ENCODE measurements at regions not wholly inside any gene's neighbourhood (a gene's known extent, or its start where the extent isn't known, plus 50 kb on each side); places are given as distances from the start of the nearest gene placed in this dataset.

DNA sequence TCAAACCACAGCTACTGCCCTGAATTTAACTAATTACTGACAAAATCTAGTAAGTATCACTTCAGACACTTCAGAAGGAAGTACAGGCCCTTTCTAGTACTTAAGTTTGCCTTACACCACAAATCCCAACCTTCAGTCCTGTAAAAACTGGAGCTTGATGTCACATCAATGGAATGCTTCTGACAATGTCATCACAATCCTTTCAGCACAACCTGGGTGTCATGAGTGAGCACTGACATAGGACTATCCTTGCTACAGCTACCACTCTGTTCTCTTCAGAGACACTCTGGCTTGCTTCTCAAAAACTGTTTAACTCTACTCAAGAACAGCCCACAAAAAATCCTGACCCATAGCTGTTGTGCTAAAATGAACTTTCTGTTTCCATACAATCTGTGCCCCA lies 108.2 kb downstream of the RRM1 start:
- H3K4me1 ChIP-seq: peaks cover 0 to 4% of the 10 kb centered on the region in 2 donors
- H3K36me3 ChIP-seq: no peaks in the 10 kb centered on the region
- no peak for TF ChIP-seq CTCF (IDR thresholded peaks at IDR 0.05)
- no peaks in the 10 kb centered on the region for H3K9me3 ChIP-seq
- H3K4me3 ChIP-seq: no peak overlapping the region
- H3K27ac ChIP-seq: peak overlapping the region in 1 of 2 donors; percentile 79
- H3K27me3 ChIP-seq: no peaks in the 10 kb centered on the region
- DNase-seq (ENCODE audit: low spot score): peak; percentile 52

GRCh38 chr11:4197112-4197511 lies 102.5 kb downstream of the RRM1 start:
- no peak for DNase-seq (ENCODE audit: low spot score)
- H3K4me3 ChIP-seq: no peak overlapping the region
- TF ChIP-seq CTCF (IDR thresholded peaks at IDR 0.05): no peak

DNA sequence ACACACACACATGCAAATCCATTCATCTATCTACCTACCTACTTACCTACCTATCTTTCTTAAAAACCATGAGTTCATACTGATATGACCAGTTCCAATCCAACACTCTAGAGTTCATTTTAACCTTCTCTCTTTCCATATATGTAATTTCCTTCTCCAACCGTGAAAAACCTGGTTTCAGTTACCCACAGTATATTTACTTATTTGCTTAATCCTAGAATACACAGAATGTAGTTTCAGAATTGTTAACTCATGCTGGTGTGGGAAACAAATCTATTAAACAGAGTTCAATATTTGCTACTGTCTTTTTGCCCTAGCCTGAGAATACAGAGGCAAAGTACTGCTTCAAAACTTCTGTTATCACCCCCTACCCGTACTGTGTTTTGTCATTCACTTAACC lies 101.3 kb downstream of the RRM1 start:
- TF ChIP-seq CTCF (IDR thresholded peaks at IDR 0.05): no peak
- H3K36me3 ChIP-seq: no peaks in the 10 kb centered on the region
- peaks cover 0 to 4% of the 10 kb centered on the region in 2 donors for H3K4me1 ChIP-seq
- DNase-seq (ENCODE audit: low spot score): no peak
- no peak overlapping the region for H3K4me3 ChIP-seq
- H3K27me3 ChIP-seq: no peaks in the 10 kb centered on the region
- H3K9me3 ChIP-seq: no peaks in the 10 kb centered on the region
- no peak overlapping the region for H3K27ac ChIP-seq

More at GRCh38 chr11:4197112-4197511, 102.5 kb downstream of the RRM1 start:
- Histone ChIP-seq H3K27ac (no peak overlapping the region), H3K9me3 (no peaks in the 10 kb centered on the region), H3K27me3 (no peaks in the 10 kb centered on the region), H3K4me1 (no peaks in the 10 kb centered on the region), H3K36me3 (no peaks in the 10 kb centered on the region)

DNA sequence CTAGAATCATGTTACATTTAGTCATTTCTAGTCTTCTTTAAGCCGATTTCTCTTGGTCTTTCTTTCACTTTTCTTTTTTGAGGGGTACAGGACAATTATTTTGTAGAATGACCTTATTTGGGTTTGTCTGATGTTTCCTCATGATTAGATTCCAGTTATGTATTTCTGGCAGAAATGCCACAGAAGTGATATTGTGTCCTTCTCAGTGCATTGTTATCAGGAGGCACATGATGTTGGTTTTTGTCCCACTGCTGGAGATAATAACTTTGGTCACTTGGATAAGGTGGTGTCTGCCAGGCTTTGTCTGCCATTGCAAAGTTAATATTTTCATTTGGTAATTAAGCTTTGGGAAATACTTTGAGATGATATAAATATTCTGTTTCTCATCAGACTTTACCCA lies 100.3 kb downstream of the RRM1 start:
- no peak overlapping the region for H3K27ac ChIP-seq
- no peaks in the 10 kb centered on the region for H3K27me3 ChIP-seq
- H3K4me3 ChIP-seq: no peak overlapping the region
- DNase-seq (ENCODE audit: low spot score): no peak
- no peaks in the 10 kb centered on the region for H3K36me3 ChIP-seq
- H3K9me3 ChIP-seq: no peaks in the 10 kb centered on the region
- H3K4me1 ChIP-seq: peaks cover 0 to 4% of the 10 kb centered on the region in 2 donors
- TF ChIP-seq CTCF (IDR thresholded peaks at IDR 0.05): no peak

- no peaks in the 10 kb centered on the region for H3K27me3 ChIP-seq
- no peaks in the 10 kb centered on the region for H3K36me3 ChIP-seq
- no peaks in the 10 kb centered on the region for H3K9me3 ChIP-seq
- peak overlapping the region; percentile 62 to 81 for H3K27ac ChIP-seq
- TF ChIP-seq CTCF (IDR thresholded peaks at IDR 0.05): no peak
- peak overlapping the region in 1 of 2 donors; percentile 10 for H3K4me3 ChIP-seq
- DNase-seq (ENCODE audit: low spot score): peak; percentile 61
- H3K4me1 ChIP-seq: peaks cover 0 to 17% of the 10 kb centered on the region in 2 donors
These were observed 96.5 kb downstream of the RRM1 start for GRCh38 chr11:4191031-4191571.

- Histone ChIP-seq H3K4me1 (peaks cover 0 to 17% of the 10 kb centered on the region in 2 donors), H3K27me3 (no peaks in the 10 kb centered on the region), H3K4me3 (peak overlapping the region in 1 of 2 donors; percentile 10), H3K36me3 (no peaks in the 10 kb centered on the region), H3K9me3 (no peaks in the 10 kb centered on the region), H3K27ac (peak overlapping the region; percentile 62 to 81)
- no peak for DNase-seq (ENCODE audit: low spot score)
- TF ChIP-seq CTCF (IDR thresholded peaks at IDR 0.05): no peak
These were observed 95.9 kb downstream of the RRM1 start for GRCh38 chr11:4190519-4190918.

Measured in right atrium auricular region (tissue), 2 donors.